Iris pigment epithelial cell (primary cell): ENCODE measurements at regions not wholly inside any gene's neighbourhood (a gene's known extent, or its start where the extent isn't known, plus 50 kb on each side); places are given as distances from the start of the nearest gene placed in this dataset.

ENCODE experiments used
- DNase-seq: peaks from one replicate; pipeline ENCODE4 v3.0.0-alpha.2; 2011; ENCODE audit warnings: low read depth

DNA sequence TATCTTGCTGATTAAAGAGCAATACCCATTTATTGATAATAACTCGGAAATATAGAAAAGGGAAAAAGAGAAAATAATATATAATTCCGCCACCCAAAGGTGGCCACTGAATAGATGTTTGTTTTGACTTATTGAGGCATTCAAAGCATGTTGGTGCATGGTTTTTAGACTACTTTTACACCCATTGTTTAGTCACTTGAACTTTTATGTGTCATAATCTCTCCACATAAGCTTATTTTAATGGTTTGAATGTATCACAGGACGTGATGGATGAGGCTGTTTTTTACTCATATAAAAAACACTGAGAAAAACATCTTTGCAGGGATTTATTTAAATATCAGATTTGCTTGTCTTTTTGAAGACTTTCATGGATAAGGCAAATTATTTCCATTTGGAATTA, 120.4 kb downstream of the ACKR3 start:
- no peak for DNase-seq

DNA sequence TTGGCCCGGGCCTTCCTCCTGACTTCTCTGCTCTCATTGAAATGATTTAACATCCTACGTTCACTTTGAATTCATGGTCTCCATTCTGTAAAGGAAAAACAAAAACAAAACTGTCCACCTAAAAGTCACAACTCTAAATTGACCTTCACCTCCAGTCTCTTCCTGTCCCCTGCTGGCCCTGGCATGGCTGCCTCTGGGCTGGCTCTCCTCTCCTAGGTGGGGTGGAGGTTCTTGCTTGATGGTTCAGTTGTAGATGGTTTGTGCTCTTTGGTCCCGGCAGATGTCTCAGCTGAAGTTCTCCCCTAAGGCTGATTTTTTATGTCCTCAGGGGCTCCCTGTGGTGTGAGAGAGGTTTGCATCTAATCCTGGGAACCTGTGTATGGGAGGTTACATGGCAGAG, 121.1 kb downstream of the ACKR3 start:
- no peak for DNase-seq

DNA sequence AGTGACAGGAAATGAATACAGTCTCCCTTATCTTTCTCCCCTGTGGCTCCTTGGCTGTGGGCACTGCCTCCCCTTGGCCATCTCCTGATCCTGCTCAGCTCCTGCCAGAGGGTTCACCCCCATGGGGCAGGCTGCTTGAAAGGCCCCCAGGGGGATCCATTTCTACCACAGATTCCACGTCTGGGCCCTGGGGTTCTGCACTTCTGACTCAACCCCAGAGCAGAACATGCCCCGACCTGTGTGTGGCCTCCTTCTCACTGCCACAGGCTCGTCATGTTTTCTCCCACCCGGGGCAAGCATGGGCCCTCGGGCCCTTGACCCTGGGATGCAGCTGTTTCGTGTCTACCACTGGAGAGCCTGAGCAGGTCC, 122.2 kb downstream of the ACKR3 start:
- no peak for DNase-seq

DNA sequence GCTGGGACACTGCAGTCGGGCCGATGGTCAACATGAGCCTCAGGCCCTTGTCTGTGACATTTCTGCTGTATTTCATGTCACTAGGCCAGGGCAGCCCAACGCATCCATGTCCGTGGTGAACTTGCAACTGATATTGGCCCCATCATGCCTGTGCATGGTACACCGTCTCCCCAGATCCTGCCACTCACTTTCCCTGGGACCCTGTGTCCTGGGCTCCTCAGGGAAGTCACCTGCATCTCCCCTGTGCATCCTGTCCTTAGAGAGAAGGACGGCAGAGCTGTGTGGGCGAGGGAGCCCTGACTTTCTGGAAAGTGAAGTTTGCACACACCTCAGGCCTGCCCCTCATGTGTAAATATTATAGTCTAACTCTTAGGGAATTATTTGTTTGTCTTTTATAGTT, 123.3 kb downstream of the ACKR3 start:
- no peak for DNase-seq

DNA sequence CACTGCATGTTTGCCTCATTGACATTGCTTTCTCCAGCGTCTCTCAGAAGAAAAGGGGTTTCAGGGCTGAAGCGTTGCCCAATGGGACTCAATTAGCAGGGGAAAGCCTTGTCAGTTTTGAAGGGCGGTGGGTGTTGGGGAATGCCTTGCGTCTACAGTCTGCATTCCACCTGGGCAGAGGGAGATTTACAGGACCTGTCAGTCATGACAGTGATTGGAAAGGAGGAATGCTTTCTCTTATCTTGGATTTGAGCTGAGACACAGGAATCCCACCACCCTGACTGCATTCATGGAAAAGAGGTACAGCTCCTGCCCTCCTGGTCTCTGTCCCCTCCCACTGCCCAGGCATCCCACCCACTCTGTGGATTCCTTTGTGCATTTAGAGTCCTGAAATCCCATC, 123.9 kb downstream of the ACKR3 start:
- DNase-seq = no peak

DNA sequence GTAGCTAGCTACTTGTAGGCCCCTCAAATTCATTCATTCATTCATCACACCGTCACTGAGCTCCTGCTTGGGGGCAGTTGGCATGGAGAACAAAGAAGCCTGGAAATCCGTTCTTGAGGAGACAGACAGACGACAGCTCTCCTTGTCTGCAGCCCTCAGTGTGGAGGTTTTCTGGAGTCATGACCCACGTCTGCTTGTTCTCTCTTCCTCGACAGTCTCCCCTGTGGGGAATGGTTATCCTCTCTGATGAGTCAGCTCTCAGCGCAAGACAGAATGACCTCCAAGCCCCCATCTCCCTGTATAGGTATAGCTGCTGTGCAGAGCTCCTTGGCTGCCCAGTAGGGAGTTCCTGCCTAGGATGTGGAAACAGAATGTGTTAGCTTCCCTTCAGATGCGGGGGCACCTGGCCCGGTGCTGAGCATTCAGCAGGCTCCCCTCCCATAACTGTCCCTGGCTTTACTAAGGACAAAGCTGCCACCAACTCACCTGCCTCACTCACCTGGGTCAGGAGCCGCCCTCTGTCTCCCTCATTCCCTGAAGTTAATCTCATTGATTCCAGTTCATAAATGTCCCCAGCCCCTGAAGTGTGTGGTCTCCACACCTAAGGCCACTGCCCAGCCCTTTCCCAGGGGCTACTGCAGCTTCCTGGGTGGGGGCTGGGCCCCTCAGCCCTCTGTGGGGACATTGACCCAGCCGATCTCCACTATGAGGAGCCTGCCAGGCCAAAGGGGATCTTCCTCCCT, 124.7 kb downstream of the ACKR3 start:
- no peak for DNase-seq

DNA sequence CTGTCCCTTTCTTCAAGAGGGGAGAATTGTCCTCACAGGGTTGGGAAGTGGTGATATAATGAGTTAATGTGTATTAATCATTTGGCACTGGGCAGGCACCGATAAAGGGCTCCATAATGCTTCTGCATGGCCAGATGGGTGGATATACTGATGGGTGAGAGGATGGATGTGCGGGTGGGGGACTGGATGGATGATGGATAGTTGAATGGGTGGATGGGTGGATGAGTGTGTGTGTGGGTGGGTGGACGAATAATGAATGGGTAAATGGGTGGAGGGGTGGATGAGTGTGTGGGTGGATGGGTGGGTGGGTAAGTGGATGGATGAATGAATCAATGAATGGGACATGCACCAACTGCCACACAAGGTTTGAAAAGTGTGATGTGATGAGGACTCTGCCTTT, 127.2 kb downstream of the ACKR3 start:
- DNase-seq = no peak

DNA sequence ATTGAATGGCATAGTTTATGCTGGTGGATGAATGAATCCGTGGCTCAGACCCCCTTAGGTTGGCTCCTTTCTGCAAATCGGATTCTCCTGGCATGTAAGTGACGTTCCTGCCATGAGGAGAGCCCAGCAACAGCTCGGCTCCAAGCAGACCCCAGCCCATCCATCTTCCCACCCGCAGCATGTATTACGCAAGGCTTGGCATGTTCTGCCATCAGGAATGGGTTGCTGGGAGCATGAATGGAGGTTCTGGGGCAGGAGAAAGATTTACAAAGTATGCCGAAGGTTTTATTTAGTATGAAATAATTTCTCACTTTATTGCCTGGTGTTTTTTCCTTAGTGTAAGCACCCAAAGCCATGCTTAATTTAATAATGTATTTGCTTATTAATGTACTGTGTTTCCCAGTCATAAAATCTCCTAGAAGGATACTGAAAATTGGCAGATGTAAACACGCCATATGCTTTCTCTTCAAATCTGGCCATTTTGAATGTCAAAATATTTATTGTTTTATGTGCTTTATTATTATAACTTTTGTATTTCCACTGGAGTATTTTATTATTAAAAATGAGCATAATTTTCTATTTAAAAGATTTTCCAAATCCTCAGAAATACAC, 128.5 kb downstream of the ACKR3 start:
- DNase-seq = no peak

DNA sequence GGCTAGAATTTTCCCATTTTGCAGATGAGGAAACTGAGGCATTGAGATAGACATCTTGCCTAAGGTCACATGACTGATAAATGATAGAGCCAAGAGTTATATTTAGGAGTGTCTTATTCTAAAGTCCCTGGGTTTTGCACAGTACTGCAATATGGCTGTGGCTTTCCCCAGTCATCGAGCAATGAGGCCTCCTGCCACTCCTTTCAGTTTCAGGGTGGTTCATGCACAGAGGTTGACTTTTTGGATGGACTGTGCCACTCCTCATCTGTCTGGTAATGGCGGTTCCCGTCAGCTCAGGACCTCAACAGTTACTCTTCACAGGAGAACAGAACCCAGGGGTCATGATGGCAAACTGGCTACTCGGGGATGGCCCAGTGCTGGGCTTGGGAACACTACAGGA, 131.1 kb downstream of the ACKR3 start:
- DNase-seq = no peak

DNA sequence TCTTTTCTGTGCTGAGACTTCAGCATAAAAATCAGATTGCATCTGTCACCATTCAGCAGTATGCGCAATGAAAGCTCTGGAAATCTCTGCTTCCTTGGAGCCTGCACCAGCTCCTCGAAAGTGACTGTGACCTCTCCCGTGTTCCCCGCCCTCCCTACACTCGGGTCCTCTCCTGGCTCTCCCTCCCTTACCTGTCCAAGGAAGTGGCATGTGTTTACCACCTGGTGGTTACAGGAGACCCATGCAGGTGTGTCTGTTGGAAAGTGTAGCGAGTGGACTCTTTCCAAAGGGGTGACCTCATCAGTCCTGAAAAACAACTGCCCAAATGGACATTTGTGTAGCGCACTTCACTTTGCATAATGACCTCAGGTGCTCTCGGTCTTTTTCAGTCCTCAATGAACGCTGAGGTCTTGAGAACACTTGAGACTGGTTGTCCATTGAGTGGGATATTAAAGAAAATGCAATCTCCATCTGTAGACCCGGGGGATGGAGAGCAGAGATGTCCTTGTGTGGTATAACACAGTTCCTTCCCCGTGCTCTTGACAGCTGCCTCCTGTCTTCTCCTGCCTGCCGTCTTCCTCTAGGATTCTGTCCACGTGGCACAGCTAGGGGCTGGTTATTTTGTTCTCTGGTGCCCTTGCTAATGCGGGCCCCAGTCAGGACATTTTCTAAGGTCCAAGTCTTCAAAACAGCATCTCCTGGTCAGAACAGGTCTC, 133.2 kb downstream of the ACKR3 start:
- DNase-seq = no peak

DNA sequence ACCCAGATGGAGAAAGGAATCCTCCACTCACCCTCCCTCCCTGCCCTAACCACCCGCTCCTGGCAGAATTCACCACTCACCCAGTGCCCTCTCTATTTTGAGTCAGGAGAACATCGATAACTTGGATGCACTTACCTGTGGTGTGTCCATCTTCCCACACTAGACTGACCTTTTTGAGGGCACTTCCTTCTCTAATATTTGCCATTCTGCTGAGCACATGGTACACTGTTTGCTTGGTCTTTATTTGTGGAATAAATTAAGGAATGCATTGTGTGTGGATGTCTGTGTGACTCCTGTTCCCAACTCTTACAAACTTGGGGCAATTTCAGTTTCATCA, 133.7 kb downstream of the ACKR3 start:
- no peak for DNase-seq

DNA sequence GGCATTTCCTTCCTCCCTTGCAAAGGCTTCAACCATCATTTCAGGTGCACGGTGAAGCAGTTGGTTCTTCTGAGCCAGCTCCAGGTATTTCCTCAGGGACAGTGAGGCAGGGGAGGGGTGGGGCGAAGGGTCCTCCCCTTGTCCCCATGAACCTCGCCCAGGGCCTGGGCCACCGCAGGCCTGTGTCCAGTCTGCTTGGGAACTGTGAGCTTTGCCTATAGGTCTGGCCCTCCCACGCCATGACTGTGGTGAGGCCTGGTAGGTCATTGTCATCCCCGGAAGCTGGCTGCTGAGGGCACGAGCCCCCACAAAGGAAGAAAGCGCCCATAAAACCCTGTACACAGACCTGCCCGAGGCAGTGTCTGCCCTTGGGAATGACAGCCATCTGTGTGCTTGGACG, 134.3 kb downstream of the ACKR3 start:
- no peak for DNase-seq

DNA sequence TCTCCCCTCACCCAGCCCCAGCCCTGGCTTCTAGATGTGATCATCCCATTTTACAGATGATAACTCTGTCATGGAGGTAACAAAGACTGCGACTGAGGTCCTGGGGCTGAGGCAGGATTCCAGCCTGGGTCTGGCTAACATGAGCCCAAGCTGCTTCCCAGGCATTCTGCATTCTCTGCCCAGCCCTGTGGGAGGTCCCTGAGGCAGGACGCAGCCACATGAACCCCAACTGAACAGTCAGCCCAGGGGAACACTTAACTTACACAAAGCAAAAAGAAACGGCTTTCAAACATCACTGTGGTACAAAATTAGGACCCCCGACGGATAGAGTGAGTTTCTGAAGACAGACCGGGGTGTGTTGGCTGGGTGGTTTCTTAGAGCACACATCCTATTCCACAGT, 135.3 kb downstream of the ACKR3 start:
- no peak for DNase-seq

DNA sequence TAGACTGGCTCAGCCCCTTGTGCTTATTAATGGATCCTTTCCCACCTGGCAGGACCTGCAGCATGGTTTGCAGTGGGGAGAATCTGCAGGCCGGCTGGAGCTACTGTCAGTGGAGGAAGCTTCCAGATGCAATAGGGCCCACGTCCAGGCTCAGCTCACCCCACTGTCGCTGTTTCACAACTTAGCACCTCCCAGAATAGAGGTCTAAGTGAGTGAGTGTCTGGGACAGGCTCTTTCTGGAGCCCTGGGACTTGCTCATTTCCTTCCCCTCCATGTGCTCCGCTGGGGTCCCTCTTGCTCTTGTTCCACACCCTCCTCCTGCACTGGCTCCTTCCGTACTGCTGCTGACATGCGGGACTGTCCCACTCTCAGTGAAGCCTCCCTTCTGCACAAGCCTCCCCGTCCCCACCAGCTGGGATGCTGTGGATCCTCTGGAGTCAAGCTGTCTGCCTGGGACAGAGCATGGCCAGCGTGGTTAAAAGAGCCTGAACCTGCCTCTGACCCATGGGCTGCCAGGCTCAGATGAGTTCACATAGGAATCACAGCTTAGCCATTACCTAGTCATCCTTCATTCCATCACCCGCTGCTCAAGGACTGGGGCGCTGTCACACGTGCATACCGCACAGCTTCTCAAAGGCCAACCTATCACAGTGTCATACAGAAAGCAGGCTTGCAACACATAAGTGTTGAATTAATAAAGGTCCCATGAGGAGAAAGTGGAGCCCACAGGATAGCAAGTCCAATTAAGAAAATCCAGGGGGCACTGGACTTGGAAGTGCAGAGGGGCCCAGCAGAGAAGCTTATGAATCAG, 135.9 kb downstream of the ACKR3 start:
- no peak for DNase-seq

DNA sequence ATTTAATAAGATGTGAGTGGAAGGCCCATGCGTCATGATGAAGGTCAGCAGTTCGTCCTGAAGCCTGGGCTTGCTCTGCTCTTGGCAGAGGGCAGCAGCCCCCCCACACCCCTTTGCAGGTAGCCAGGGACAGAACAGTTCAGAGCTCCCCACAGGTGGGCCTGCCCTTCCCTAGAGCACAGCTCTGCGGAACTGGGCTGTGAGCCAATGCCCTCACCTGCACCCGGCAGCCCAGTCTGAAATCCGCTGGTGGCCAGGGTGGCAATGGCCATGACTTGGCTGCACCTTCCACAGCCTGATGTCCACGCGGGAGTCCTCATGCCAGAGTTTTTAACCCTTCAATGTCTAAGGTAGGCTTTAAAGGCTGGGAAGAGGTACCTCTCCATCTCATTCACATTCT, 136.7 kb downstream of the ACKR3 start:
- DNase-seq = no peak

DNA sequence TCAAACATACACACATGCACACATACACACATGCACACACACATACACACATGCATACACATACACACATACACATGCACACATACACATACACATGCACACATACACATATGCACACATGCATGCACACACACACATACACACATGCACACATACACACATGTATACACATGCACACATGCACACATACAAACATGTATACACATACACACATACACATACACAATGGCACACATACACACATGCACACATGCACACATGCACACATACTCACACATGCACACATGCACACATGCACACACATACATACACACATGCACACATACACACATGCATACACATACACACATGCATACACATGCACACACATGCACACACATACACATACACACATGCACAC, 137.2 kb downstream of the ACKR3 start:
- no peak for DNase-seq

DNA sequence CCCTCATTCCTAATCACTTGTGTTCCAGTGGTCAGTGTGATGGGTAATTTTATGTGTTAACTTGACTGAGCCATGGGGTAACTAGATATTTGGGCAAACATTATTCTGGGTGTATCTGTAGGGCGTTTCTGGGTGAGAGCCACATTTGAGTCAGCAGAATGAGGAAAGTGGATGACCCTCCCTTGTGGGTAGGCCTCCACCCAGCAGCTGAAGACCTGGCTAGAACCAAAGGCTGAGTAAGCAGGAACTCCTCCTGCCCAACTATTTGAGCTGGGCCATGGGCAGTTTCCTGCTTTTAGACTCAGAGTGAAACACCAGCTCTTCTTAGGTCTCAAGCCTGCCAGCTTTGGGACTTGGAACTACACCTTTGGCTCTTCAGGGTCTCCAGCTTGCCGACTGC, 141.8 kb downstream of the ACKR3 start:
- peak; percentile 14 for DNase-seq

DNA sequence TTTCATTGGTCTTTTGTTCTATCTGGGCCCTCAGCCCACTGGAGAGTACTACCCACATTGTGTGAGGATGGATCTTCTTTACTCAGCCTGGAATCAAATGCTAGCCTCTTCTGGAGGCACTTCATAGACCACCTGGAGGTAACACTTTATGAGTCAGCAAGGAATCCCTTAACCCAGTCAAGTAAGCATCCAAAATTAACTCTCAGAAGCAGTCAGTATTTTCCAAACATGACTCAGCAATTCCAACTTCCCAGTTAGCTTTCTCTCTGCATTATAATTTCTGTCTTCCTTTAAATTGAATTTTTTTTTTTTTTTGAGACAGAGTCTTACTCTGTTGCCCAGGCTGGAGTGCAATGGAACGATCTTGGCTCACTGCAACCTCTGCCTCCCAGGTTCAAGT, 142.7 kb downstream of the ACKR3 start:
- peak; percentile 22 for DNase-seq

DNA sequence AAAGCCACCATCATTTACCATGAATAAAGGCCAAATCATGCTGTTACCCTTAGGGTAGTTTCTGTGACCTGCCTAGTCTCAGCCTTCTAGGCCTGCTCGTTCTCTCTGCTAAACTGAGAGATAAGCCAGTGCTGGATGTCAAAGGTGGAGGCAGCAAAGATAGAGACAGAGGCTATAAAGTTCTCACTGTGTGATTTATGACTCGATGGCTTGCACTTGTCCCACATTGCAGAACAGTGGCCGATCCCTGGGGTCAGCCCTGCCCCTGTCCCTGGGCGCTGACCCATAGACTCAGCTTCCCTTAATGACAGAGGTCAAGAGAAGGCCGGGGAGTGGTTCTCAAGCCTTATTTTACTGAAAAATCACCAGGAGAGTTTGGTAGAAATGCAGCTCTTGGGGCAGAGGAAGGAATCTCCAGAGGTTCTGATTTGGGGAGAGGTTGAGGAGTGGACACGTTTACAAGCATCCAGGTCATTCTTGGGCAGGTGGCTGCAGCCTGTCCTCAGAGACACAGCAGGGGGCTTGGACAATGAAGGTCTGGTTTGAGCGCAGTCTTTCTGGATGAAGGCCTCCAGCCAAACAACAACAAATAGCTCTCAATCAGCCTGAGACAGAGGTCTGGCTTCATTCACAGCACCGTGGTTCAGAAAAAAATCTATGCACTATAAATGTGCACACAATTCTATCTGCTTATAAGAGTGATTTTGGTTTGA, 143.5 kb downstream of the ACKR3 start:
- no peak for DNase-seq

DNA sequence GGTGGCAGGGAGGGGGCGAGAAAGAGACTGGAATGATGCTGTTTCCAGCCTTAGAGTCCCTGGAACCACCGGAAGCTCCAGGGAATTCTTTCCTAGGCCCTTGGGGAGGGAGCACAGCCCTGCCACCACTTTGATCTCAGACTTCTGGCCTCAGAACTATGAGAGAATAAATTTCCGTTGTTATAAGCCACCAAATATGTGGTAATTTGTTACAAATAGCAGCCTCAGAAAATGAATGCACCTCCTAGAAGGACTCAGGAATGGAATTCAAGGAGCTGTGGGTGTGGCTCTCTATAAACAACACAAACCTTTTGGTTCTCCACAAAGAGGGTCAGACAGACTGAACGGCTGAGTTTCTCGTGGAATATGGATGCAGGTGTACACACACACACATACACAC, 144.5 kb downstream of the ACKR3 start:
- DNase-seq = no peak

DNA sequence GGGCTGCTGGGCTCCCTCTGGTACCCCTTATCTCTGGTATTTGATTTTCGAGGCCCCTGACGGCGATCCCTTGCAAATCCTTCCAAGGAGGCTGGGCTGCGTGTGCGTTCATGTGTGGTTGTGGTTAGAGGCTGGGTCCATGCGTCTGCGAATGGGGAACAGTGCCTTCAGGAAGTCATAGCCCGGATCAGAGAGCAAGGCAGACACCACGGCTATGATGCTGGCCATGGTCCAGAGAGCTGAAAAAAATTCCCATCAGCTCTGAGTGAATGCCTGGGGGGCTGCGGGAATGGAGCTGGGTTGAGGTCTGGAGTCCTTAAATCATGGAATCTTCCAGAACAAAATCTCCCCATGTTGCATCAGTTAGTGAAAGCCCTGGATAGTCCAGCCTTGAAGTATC, 145.5 kb downstream of the ACKR3 start:
- peak; percentile 4 for DNase-seq

DNA sequence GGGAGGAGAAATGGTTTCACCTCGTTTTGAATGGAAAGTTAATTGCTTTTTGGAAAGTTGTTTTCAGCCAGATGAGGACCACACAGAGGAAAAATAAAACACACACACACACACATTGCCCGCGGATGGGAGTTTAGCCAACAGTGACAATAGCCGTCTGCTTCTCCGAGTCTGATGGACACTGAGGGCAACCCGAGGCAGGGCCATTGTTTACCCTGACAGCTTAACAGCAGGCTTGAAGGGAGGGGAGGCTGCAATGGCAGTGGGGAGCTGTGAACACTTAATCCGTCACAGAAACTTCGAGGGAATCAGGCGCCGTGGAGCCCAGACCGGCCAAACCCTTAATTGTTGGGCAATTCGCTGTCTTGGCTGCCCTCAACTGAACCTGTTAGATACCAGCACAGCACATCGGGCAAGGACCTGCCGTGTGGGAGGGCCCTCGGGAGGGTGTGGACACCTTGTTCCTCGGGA, 145.9 kb downstream of the ACKR3 start:
- no peak for DNase-seq
